K562 (cell line): ENCODE measurements at regions not wholly inside any gene's neighbourhood (a gene's known extent, or its start where the extent isn't known, plus 50 kb on each side); places are given as distances from the start of the nearest gene placed in this dataset.

Source experiments
- ATAC-seq: fragments of 200-7000 bp; cut with Tn5 transposase; 3 replicates; pipeline ENCODE4 v1.9.1; 2020; ENCODE audit warnings: moderate library complexity
- BruUV-seq: library from RNA; stranded (reverse); fragments of 400-500 nt; replicated peaks from 2 replicates; lab custom pipeline; 2021; lab: Mats Ljungman, UMichigan
- CTCF ChIA-PET: fragments of 300-600 bp; formaldehyde crosslinking; extraction: SDS; loops from one replicate; lab custom pipeline; 2021; ENCODE audit warnings: low intra/inter-chr PET ratio; lab: Yijun Ruan, JAX
- POLR2A ChIA-PET: fragments of 300-600, 350-650 bp; sonication (Branson Sonifier 250); formaldehyde crosslinking; extraction: SDS; loops from one replicate; lab custom pipeline; 2021; ENCODE audit warnings: antibody characterized with exemption, inconsistent platforms; lab: Yijun Ruan, JAX
- DNase-seq, 4 experiments: peaks; one replicate each; pipeline versions ENCODE4 v3.0.0 to v3.0.0-alpha.2; 2011 to 2018; ENCODE audit warnings: low spot score in 3 of 4, mixed read lengths in 3 of 4; ENCODE audit errors: extremely low read depth in 1 of 4
- FAIRE-seq: peaks from 2 replicates; lab custom pipeline; 2011; peaks lifted over from hg19 to GRCh38; lab: Jason Lieb, UNC
- H2AFZ ChIP-seq: 2 replicates; pipeline ENCODE4 v1.6.0; 2011; ENCODE audit warnings: low read depth, low read length, control low read depth, inconsistent platforms
- H3K27ac ChIP-seq: fragments of 200-600 bp; 3 replicates; pipeline ENCODE4 v1.8.0; 2011; ENCODE audit warnings: low read depth, mild to moderate bottlenecking, control low read depth, inconsistent platforms, low read length, moderate library complexity, mixed read lengths; ENCODE audit errors: extremely low read depth
- H3K27me3 ChIP-seq, 2 experiments: fragments of 300-600 bp in 1 of 2; 2 replicates in 1 of 2; 3 replicates in 1 of 2; pipeline versions ENCODE4 v1.6.0 to v1.8.0; 2011; ENCODE audit warnings: inconsistent platforms in 2 of 2, low read length in 2 of 2, mild to moderate bottlenecking in 1 of 2, mixed read lengths in 1 of 2, moderate library complexity in 1 of 2; ENCODE audit not compliant: control insufficient read depth in 2 of 2, insufficient read depth in 2 of 2
- H3K36me3 ChIP-seq: fragments of 300-600 bp; 3 replicates; pipeline ENCODE4 v1.8.0; 2011; ENCODE audit warnings: mild to moderate bottlenecking, low read length, inconsistent platforms; ENCODE audit not compliant: control insufficient read depth, insufficient read depth
- H3K4me1 ChIP-seq, 2 experiments: fragments of 200-600 bp in 1 of 2; replicated peaks in 1 of 2; 2 replicates in 1 of 2; 3 replicates in 1 of 2; pipeline versions ENCODE4 v1.5.1 to v1.8.0; 2011; ENCODE audit warnings: inconsistent platforms in 2 of 2, low read length in 2 of 2, mild to moderate bottlenecking in 1 of 2, mixed read lengths in 1 of 2, moderate library complexity in 1 of 2; ENCODE audit not compliant: control insufficient read depth in 2 of 2, insufficient read depth in 2 of 2
- H3K4me2 ChIP-seq: 2 replicates; pipeline ENCODE4 v1.6.1; 2011; ENCODE audit warnings: low read length, control low read depth, inconsistent platforms, mixed read lengths; ENCODE audit not compliant: insufficient read depth
- H3K4me3 ChIP-seq: fragments of 200-600 bp; sonication (generic), shearing (Covaris generic); 2 replicates; pipeline ENCODE4 v1.5.1; 2016; ENCODE audit warnings: control low read depth, inconsistent platforms
- H3K79me2 ChIP-seq: fragments of 200-600 bp; 3 replicates; pipeline ENCODE4 v1.8.0; 2011; ENCODE audit warnings: low read length, inconsistent platforms; ENCODE audit not compliant: control insufficient read depth, insufficient read depth
- H3K9ac ChIP-seq, 2 experiments: 2 replicates each; pipeline versions ENCODE4 v1.6.0 to v1.6.1; 2011; ENCODE audit warnings: low read depth in 2 of 2, low read length in 2 of 2, control low read depth in 1 of 2, inconsistent platforms in 1 of 2, mild to moderate bottlenecking in 1 of 2, mixed read lengths in 1 of 2; ENCODE audit not compliant: insufficient read depth in 1 of 2
- H3K9me1 ChIP-seq: one replicate; pipeline ENCODE4 v1.6.0; 2011; ENCODE audit warnings: inconsistent platforms, mild to moderate bottlenecking, low read length, moderate library complexity; ENCODE audit not compliant: control insufficient read depth, insufficient read depth
- H3K9me3 ChIP-seq: replicated peaks from 2 replicates; pipeline ENCODE4 v1.5.1; 2011; ENCODE audit warnings: low read depth, low read length, inconsistent platforms; ENCODE audit not compliant: control insufficient read depth, insufficient read depth
- H4K20me1 ChIP-seq: replicated peaks from 2 replicates; pipeline ENCODE4 v1.6.1; 2011; ENCODE audit warnings: low read length, inconsistent platforms, mixed read lengths; ENCODE audit not compliant: control insufficient read depth, insufficient read depth
- KAT8 ChIP-seq: fragments of 450-650 bp; IDR thresholded peaks from 2 replicates; pipeline ENCODE4 v1.6.1; 2016; ENCODE audit warnings: low read depth, mild to moderate bottlenecking
- KDM1A ChIP-seq, 2 experiments: fragments of 450-650 bp; IDR thresholded peaks; 2 replicates each; pipeline ENCODE4 v1.6.1; 2016; ENCODE audit warnings: mild to moderate bottlenecking in 2 of 2
- PCBP2 ChIP-seq: fragments of 200-400 bp; formaldehyde crosslinking; IDR thresholded peaks from 2 replicates; pipeline ENCODE4 v1.6.1; 2018; ENCODE audit warnings: low read length, low read depth, mild to moderate bottlenecking, moderate library complexity; ENCODE audit not compliant: poor library complexity, severe bottlenecking
- SRSF7 ChIP-seq: fragments of 200-400 bp; formaldehyde crosslinking; optimal IDR thresholded peaks from 2 replicates; pipeline ENCODE3; 2017; ENCODE audit warnings: mild to moderate bottlenecking, low read depth, low read length
- ZKSCAN8 ChIP-seq: fragments of 200-800 bp; sonication (Bioruptor generic); IDR thresholded peaks from 2 replicates; pipeline ENCODE4 v1.6.1; 2016; ENCODE audit warnings: missing genetic modification characterization, missing compliant biosample characterization
- ZNF583 ChIP-seq: fragments of 250-450 bp; sonication (Bioruptor Pico); IDR thresholded peaks from 2 replicates; pipeline ENCODE4 v1.4.0; 2020
- WGBS: fragments of 100-300 bp; shearing (Covaris generic); methylation state at CpG from one replicate; pipeline ENCODE4 v1.1.6; 2016; ENCODE audit warnings: low coverage, mixed read lengths; ENCODE audit not compliant: insufficient coverage; ENCODE audit errors: missing lambda C conversion rate; 5-methylcytosine and 5-hydroxymethylcytosine counted together
- in situ Hi-C: fragments of 300-500 bp; cut with MboI; formaldehyde crosslinking; loops from 4 replicates; pipeline ENCODE4 v1.15.0; 2018; ENCODE audit warnings: inconsistent platforms, mixed read lengths
- intact Hi-C: fragments of 100-400 bp; cut with micrococcal nuclease; formaldehyde crosslinking; loops from 2 replicates; pipeline ENCODE4 v1.14.2; 2022
- TF ChIP-seq, protein P1 (sequence below): fragments of 450-650 bp; IDR thresholded peaks from 2 replicates; pipeline ENCODE4 v1.6.1; 2014; ENCODE audit warnings: low read depth, mild to moderate bottlenecking, moderate library complexity, borderline replicate concordance
- TF ChIP-seq, protein P2 (sequence below): sonication (generic); formaldehyde crosslinking; IDR thresholded peaks from 2 replicates; pipeline ENCODE4 v1.8.0; 2022; ENCODE audit warnings: mild to moderate bottlenecking, missing genetic modification reagents, borderline replicate concordance
- TF ChIP-seq, protein P3 (sequence below): fragments of 450-650 bp; formaldehyde crosslinking; IDR thresholded peaks from 2 replicates; pipeline ENCODE4 v1.4.0; 2020; ENCODE audit warnings: mild to moderate bottlenecking, mixed read lengths
- TF ChIP-seq, protein P4 (sequence below): fragments of 450-650 bp; formaldehyde crosslinking; conservative IDR thresholded peaks from 2 replicates; pipeline ENCODE4 v1.4.0; 2022; ENCODE audit warnings: mild to moderate bottlenecking, missing genetic modification characterization

DNA sequence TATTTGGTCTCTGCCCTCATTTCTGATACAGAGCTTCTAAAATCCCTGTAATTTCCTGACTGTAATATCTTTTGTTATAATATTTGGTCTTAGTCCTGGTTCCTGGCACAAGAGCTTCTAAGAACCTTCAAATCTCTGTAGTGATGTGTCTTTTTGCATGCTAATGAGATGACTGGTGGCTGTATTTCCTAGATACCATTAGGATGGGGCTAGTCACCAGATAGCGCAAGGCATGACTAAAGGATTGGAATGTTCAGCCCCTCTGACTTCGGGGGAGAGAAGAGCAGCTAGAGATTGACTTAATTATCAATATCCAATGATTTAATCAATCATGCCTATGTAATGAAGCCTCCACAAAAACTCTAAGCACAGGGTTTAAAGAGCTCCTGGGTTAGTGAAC is 620.8 kb upstream of the ACVR2A start (continued):
- TF ChIP-seq, protein P1, sequence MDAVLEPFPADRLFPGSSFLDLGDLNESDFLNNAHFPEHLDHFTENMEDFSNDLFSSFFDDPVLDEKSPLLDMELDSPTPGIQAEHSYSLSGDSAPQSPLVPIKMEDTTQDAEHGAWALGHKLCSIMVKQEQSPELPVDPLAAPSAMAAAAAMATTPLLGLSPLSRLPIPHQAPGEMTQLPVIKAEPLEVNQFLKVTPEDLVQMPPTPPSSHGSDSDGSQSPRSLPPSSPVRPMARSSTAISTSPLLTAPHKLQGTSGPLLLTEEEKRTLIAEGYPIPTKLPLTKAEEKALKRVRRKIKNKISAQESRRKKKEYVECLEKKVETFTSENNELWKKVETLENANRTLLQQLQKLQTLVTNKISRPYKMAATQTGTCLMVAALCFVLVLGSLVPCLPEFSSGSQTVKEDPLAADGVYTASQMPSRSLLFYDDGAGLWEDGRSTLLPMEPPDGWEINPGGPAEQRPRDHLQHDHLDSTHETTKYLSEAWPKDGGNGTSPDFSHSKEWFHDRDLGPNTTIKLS = no peak
- TF ChIP-seq, protein P2, sequence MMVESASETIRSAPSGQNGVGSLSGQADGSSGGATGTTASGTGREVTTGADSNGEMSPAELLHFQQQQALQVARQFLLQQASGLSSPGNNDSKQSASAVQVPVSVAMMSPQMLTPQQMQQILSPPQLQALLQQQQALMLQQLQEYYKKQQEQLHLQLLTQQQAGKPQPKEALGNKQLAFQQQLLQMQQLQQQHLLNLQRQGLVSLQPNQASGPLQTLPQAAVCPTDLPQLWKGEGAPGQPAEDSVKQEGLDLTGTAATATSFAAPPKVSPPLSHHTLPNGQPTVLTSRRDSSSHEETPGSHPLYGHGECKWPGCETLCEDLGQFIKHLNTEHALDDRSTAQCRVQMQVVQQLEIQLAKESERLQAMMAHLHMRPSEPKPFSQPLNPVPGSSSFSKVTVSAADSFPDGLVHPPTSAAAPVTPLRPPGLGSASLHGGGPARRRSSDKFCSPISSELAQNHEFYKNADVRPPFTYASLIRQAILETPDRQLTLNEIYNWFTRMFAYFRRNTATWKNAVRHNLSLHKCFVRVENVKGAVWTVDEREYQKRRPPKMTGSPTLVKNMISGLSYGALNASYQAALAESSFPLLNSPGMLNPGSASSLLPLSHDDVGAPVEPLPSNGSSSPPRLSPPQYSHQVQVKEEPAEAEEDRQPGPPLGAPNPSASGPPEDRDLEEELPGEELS (CRISPR knock-in tag) = no peak
- TF ChIP-seq ZNF583 (CRISPR knock-in tag) = no peak
- no peak for TF ChIP-seq SRSF7
- no peak for TF ChIP-seq ZKSCAN8 (CRISPR knock-in tag)

DNA sequence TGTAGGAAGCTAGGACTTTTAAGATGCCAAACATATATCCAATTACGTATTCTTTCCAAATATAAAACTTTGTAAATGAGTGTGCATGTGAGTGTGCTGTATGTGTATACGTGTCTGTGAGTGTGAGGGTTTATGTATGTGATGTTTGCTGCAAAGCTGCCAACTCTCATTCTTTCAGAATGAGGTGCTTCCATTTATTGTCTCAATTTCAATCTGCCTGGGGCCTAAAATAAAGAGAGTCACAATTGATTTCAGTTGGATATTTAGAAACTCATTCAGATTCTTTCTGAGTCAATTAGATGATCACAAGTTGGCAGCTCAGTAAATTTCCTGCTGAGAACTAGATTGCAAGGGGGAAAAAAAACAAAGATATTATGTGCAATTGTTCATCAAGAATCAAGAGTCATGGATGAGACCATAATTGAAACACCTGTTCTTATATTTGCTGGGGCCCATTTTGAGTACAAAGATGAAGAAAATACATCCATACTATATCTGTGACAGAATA is 621.2 kb upstream of the ACVR2A start:
- no peak overlapping the region for H3K9ac ChIP-seq
- no peak overlapping the region for H3K4me2 ChIP-seq
- no peaks in the 10 kb centered on the region for H3K36me3 ChIP-seq
- intact Hi-C loops = no loop called here
- H3K27me3 ChIP-seq = no peaks in the 10 kb centered on the region
- no peak overlapping the region for H3K4me3 ChIP-seq
- no peak for FAIRE-seq
- H3K79me2 ChIP-seq = no peaks in the 10 kb centered on the region
- H3K9me3 ChIP-seq = no peaks in the 10 kb centered on the region
- 3% methylated on average over 2 of the region's 2 CpGs for WGBS
- H3K9me1 ChIP-seq = no peaks in the 10 kb centered on the region
- BruUV-seq = no TSS peak
- in situ Hi-C loops = no loop called here
- ATAC-seq = no peak
- H2AFZ ChIP-seq = no peak overlapping the region
- POLR2A ChIA-PET = no interaction called here
- no peaks in the 10 kb centered on the region for H4K20me1 ChIP-seq
- no peak for DNase-seq
- H3K4me1 ChIP-seq = no peaks in the 10 kb centered on the region
- CTCF ChIA-PET = no interaction called here
- H3K27ac ChIP-seq = no peak overlapping the region
- TF ChIP-seq, protein P3, sequence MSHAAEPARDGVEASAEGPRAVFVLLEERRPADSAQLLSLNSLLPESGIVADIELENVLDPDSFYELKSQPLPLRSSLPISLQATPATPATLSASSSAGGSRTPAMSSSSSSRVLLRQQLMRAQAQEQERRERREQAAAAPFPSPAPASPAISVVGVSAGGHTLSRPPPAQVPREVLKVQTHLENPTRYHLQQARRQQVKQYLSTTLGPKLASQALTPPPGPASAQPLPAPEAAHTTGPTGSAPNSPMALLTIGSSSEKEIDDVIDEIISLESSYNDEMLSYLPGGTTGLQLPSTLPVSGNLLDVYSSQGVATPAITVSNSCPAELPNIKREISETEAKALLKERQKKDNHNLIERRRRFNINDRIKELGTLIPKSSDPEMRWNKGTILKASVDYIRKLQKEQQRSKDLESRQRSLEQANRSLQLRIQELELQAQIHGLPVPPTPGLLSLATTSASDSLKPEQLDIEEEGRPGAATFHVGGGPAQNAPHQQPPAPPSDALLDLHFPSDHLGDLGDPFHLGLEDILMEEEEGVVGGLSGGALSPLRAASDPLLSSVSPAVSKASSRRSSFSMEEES (CRISPR knock-in tag) = no peak
- TF ChIP-seq KDM1A (IDR thresholded peaks at IDR 0.05) (no peak), KAT8 (no peak), PCBP2 (no peak)
- TF ChIP-seq, protein P4, sequence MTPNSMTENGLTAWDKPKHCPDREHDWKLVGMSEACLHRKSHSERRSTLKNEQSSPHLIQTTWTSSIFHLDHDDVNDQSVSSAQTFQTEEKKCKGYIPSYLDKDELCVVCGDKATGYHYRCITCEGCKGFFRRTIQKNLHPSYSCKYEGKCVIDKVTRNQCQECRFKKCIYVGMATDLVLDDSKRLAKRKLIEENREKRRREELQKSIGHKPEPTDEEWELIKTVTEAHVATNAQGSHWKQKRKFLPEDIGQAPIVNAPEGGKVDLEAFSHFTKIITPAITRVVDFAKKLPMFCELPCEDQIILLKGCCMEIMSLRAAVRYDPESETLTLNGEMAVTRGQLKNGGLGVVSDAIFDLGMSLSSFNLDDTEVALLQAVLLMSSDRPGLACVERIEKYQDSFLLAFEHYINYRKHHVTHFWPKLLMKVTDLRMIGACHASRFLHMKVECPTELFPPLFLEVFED = no peak
